HepG2 (cell line): ENCODE measurements at regions not wholly inside any gene's neighbourhood (a gene's known extent, or its start where the extent isn't known, plus 50 kb on each side); places are given as distances from the start of the nearest gene placed in this dataset.

ENCODE experiments used
- ATAC-seq: fragments of 200-7000 bp; cut with Tn5 transposase; 3 replicates; pipeline ENCODE4 v1.9.1; 2020; ENCODE audit warnings: mild to moderate bottlenecking, moderate library complexity
- BruUV-seq: library from RNA; stranded (reverse); fragments of 400-500 nt; replicated peaks from 2 replicates; lab custom pipeline; 2021; lab: Mats Ljungman, UMichigan
- CTCF ChIA-PET: fragments of 300-600 bp; formaldehyde crosslinking; extraction: SDS; loops from one replicate; lab custom pipeline; 2021; ENCODE audit warnings: low total read pairs, inconsistent platforms, low intra/inter-chr PET ratio; lab: Yijun Ruan, JAX
- POLR2A ChIA-PET: fragments of 350-600 bp; sonication (Branson Sonifier 250); formaldehyde crosslinking; loops from one replicate; lab custom pipeline; 2020; ENCODE audit warnings: antibody characterized with exemption, inconsistent platforms; lab: Yijun Ruan, JAX
- DNase-seq: peaks from one replicate; pipeline ENCODE4 v3.0.0-alpha.2; 2015; ENCODE audit warnings: low spot score
- FAIRE-seq: peaks from 3 replicates; lab custom pipeline; 2011; peaks lifted over from hg19 to GRCh38; lab: Jason Lieb, UNC
- H2AFZ ChIP-seq: one replicate; pipeline ENCODE4 v1.6.1; 2011; ENCODE audit warnings: low read length, inconsistent platforms
- H3K27ac ChIP-seq: fragments of 300-600 bp; 3 replicates; pipeline ENCODE4 v1.8.0; 2011; ENCODE audit warnings: mixed run types, mild to moderate bottlenecking, mixed read lengths, low read length, inconsistent platforms; ENCODE audit not compliant: insufficient read depth; ENCODE audit errors: extremely low read length
- H3K27me3 ChIP-seq, 2 experiments: fragments of 200-600 bp in 1 of 2; 2 replicates in 1 of 2; 3 replicates in 1 of 2; pipeline versions ENCODE4 v1.6.0 to v1.8.0; 2011; ENCODE audit warnings: low read length in 2 of 2, mild to moderate bottlenecking in 2 of 2, moderate library complexity in 2 of 2, inconsistent platforms in 1 of 2; ENCODE audit not compliant: insufficient read depth in 2 of 2, control insufficient read depth in 1 of 2
- H3K36me3 ChIP-seq, 2 experiments: fragments of 200-600 bp in 1 of 2; replicated peaks in 1 of 2; 2 replicates in 1 of 2; 3 replicates in 1 of 2; pipeline versions ENCODE4 v1.5.1 to v1.8.0; 2011; ENCODE audit warnings: low read length in 2 of 2, inconsistent platforms in 1 of 2; ENCODE audit not compliant: insufficient read depth in 2 of 2, control insufficient read depth in 1 of 2
- H3K4me1 ChIP-seq: 2 replicates; pipeline ENCODE4 v1.5.1; 2012; ENCODE audit warnings: low read length, inconsistent platforms; ENCODE audit not compliant: insufficient read depth
- H3K4me2 ChIP-seq: 2 replicates; pipeline ENCODE4 v1.6.0; 2011; ENCODE audit warnings: low read depth, low read length, inconsistent platforms
- H3K4me3 ChIP-seq, 3 experiments: fragments of 200-600 bp in 1 of 3; sonication (generic), shearing (Covaris generic) in 1 of 3; replicated peaks in 1 of 3; 2 replicates each; pipeline ENCODE4 v1.5.1; 2011 to 2016; ENCODE audit warnings: low read length in 3 of 3, inconsistent platforms in 2 of 3, low read depth in 2 of 3, mild to moderate bottlenecking in 2 of 3, control low read depth in 1 of 3, mixed read lengths in 1 of 3; ENCODE audit not compliant: insufficient read depth in 1 of 3
- H3K79me2 ChIP-seq: one replicate; pipeline ENCODE4 v1.6.1; 2011; ENCODE audit warnings: low read length, inconsistent platforms; ENCODE audit not compliant: insufficient read depth
- H3K9ac ChIP-seq: 2 replicates; pipeline ENCODE4 v1.6.0; 2011; ENCODE audit warnings: mild to moderate bottlenecking, low read depth, low read length, inconsistent platforms; ENCODE audit not compliant: insufficient read depth
- H3K9me3 ChIP-seq: 2 replicates; pipeline ENCODE4 v1.5.1; 2012; ENCODE audit warnings: mild to moderate bottlenecking, low read length
- H4K20me1 ChIP-seq: 2 replicates; pipeline ENCODE4 v1.6.0; 2011; ENCODE audit warnings: inconsistent platforms, mild to moderate bottlenecking, low read length, moderate library complexity; ENCODE audit not compliant: insufficient read depth
- MIER2 ChIP-seq: IDR thresholded peaks from 2 replicates; pipeline ENCODE4 v1.6.1; 2016; ENCODE audit warnings: missing biosample characterization, missing genetic modification reagents
- PTBP1 ChIP-seq: fragments of 200-400 bp; formaldehyde crosslinking; IDR thresholded peaks from 2 replicates; pipeline ENCODE4 v1.6.1; 2018; ENCODE audit warnings: low read length, low read depth; ENCODE audit not compliant: poor library complexity, severe bottlenecking
- RBM39 ChIP-seq: fragments of 200-400 bp; formaldehyde crosslinking; IDR thresholded peaks from one replicate; pipeline ENCODE4 v1.6.1; 2018; ENCODE audit warnings: antibody characterized with exemption, mild to moderate bottlenecking, low read depth, low read length; ENCODE audit not compliant: poor library complexity, severe bottlenecking
- RELA ChIP-seq: sonication (generic); formaldehyde crosslinking; IDR thresholded peaks from 2 replicates; pipeline ENCODE4 v1.4.0; 2020; ENCODE audit warnings: missing genetic modification reagents
- SETDB1 ChIP-seq: sonication (generic); formaldehyde crosslinking; IDR thresholded peaks from 2 replicates; pipeline ENCODE4 v1.5.1; 2020; ENCODE audit warnings: missing genetic modification reagents, mild to moderate bottlenecking, borderline replicate concordance
- TRAFD1 ChIP-seq: sonication (generic); formaldehyde crosslinking; IDR thresholded peaks from 2 replicates; pipeline ENCODE4 v1.5.1; 2020; ENCODE audit warnings: missing genetic modification reagents, mild to moderate bottlenecking, borderline replicate concordance
- ZBTB7B ChIP-seq: sonication (generic); formaldehyde crosslinking; IDR thresholded peaks from 2 replicates; pipeline ENCODE4 v1.4.0; 2020; ENCODE audit warnings: missing genetic modification reagents
- ZSCAN22 ChIP-seq: sonication (generic); formaldehyde crosslinking; IDR thresholded peaks from 2 replicates; pipeline ENCODE4 v1.4.0; 2020; ENCODE audit warnings: mild to moderate bottlenecking, missing genetic modification reagents
- WGBS: methylation state at CpG from one replicate; pipeline ENCODE4 v1.1.6; 2017; ENCODE audit warnings: low lambda C conversion rate; 5-methylcytosine and 5-hydroxymethylcytosine counted together
- in situ Hi-C: cut with HindIII; loops from 2 replicates; pipeline ENCODE4 v1.10.0; 2017; ENCODE audit warnings: low pct_unique_long_range_greater_than_20kb; ENCODE audit not compliant: extremely low pct_ligation_motif_present
- intact Hi-C: fragments of 100-400 bp; cut with micrococcal nuclease; formaldehyde crosslinking; loops from one replicate; pipeline ENCODE4 v1.10.0; 2022; ENCODE audit not compliant: unreplicated experiment

GRCh38 chr12:126588586-126589249 is 1523.5 kb downstream of the AACS start:
- in situ Hi-C loops (no loop called here), intact Hi-C loops (no loop called here)
- Histone ChIP-seq H3K79me2 (no peaks in the 10 kb centered on the region), H3K27me3 (no peaks in the 10 kb centered on the region), H3K4me3 (no peak overlapping the region), H4K20me1 (no peaks in the 10 kb centered on the region), H3K4me1 (no peaks in the 10 kb centered on the region), H3K27ac (no peak overlapping the region), H2AFZ (no peak overlapping the region), H3K36me3 (no peaks in the 10 kb centered on the region), H3K4me2 (no peak overlapping the region), H3K9ac (no peak overlapping the region), H3K9me3 (peaks cover 77% of the 10 kb centered on the region)
- WGBS = 2% methylated on average over 8 of the region's 8 CpGs
- TF ChIP-seq ZBTB7B (CRISPR knock-in tag) = no peak
- TF ChIP-seq MIER2 (CRISPR knock-in tag) = no peak
- no peak for TF ChIP-seq RBM39
- no peak for TF ChIP-seq RELA (CRISPR knock-in tag)
- no peak for TF ChIP-seq SETDB1 (CRISPR knock-in tag)
- TF ChIP-seq PTBP1 = no peak
- TF ChIP-seq ZSCAN22 (CRISPR knock-in tag) = no peak
- no peak for TF ChIP-seq TRAFD1 (CRISPR knock-in tag)
- no peak for ATAC-seq
- ChIA-PET POLR2A (no interaction called here), CTCF (no interaction called here)
- BruUV-seq = no TSS peak
- no peak for FAIRE-seq
- DNase-seq = no peak
